SW480 (cell line): ENCODE measurements at regions not wholly inside any gene's neighbourhood (a gene's known extent, or its start where the extent isn't known, plus 50 kb on each side); places are given as distances from the start of the nearest gene placed in this dataset.

Experiments used
- DNase-seq: peaks from one replicate; pipeline ENCODE4 v3.0.0-alpha.2; 2016; ENCODE audit warnings: low spot score

GRCh38 chr13:27673911-27674310, 52.2 kb downstream of the POLR1D start:
- DNase-seq = no peak

GRCh38 chr13:27678306-27679040, 56.8 kb downstream of the POLR1D start:
- peak; percentile 30 for DNase-seq

GRCh38 chr13:27679396-27679795, 57.7 kb downstream of the POLR1D start:
- peak; percentile 17 for DNase-seq

DNA sequence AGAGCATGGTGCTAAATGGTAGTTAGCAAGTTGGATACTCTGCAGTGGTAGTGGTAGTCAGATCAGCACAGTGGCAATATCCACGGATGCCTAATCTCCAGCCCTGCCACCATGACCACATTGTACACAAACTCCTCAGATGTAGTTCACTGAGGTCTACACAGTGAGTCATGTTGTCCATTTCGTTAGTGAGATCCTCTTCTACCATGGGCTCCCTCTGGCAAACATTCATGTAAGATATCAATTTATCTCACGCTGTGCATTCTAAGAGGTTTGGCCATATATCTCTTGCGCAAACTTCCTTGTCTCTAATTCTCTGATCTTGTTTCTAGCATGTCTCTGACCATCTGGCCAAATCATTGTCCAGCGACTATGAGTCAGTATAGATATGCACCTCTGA, 58.2 kb downstream of the POLR1D start:
- no peak for DNase-seq

GRCh38 chr13:27680465-27680864, 58.8 kb downstream of the POLR1D start:
- no peak for DNase-seq

DNA sequence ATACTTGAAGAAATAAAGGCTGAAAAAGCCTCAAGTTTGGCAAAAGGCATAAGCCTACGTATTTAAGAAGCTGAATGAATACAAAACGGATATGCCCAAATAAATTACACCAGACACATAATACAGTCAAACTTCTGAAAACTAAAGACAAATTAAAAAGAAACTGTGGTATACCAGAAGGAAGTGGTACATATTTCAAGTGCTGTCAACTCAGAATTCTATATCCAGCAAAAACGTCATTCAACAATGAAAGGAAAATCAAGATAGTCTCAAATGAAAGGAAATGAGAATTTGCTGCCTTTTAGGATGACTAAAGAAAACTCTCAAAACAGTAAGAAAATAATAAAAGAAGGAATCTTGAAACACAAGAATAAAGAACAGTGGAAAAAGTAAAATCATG, 69.5 kb downstream of the POLR1D start:
- no peak for DNase-seq

DNA sequence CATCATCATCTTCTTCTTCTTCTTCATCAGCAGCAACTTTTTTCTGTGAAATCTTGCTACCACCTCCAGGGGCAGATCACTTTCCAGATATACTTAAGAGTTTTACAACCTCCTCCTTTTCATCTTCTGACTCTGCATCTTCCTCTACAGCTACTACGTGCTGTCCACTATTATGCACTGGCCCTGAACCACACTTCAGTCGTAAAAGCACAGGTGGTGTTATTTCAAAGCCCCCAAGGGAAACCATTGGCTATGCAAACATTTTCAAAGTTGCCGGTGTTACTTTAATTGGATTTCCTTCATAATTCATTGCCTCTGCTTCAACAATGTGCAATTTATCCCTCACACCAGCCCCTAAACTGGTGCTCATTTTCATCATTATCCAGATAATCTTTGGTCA, 75.0 kb downstream of the POLR1D start:
- DNase-seq = no peak

- no peak for DNase-seq
Measured at GRCh38 chr13:27699952-27700351, 78.3 kb downstream of the POLR1D start.

DNA sequence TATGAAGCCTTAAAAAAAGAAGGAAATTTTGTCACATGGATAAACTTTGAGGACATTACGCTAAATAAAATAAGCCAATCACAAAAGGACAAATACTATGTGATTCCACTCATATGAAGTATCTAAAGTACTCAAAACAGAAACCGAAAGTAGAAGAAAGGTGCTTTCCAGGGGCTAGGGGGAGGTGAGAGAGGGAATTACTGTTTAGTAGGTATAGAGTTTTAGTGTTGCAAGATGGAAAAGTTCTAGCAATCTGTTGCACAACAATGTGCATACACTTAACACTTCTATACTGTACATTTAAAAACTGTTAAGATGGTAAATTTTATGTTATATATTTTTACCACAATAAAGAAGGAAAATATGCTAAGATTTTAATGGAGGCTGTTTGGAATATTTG, 83.0 kb downstream of the POLR1D start:
- no peak for DNase-seq

DNA sequence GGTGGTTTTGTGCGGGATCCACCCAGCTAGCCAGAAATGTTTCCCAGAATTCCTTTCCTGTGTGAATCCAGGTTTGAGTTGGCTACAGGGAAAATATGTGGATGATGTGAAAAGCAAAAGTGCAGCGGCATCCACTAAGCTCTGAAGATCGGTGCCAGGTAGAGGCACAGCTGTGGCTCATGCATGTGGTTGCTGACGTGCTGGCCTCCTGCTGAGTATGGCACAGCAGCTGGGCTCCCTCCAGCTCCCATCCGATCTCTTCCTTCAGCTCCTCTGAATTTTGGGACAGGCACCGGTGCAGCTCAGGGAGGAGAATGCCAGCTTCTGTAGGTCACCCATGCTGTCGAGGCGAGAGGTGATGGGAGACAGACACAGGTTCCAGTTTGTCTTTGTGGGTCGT, 84.0 kb upstream of the GSX1 start:
- DNase-seq = no peak

GRCh38 chr13:27709779-27710178, 82.5 kb upstream of the GSX1 start:
- DNase-seq = no peak

- DNase-seq = no peak
Measured at GRCh38 chr13:27712421-27712820, 79.9 kb upstream of the GSX1 start.

GRCh38 chr13:27713767-27714166, 78.5 kb upstream of the GSX1 start:
- no peak for DNase-seq

GRCh38 chr13:27721681-27722080, 70.6 kb upstream of the GSX1 start:
- no peak for DNase-seq

DNA sequence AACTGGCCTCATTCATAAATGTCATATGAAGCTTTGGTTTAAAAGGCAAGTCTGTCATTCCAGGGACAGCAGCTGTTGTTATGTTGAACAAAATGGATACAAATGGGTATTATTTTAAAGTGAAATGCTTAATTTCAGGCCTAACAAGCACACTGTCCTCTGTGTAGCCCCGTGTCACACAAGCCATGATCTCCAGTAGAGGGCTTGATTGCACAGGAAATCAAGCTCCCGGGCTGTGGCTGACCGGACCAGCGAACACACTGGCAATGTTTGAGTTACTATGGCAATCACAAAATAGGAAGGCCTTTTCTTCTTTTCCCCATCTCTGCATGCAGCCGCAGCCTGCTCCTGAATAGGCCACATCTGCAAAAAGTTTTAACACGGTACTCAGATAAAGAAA, 64.0 kb upstream of the GSX1 start:
- DNase-seq = peak; percentile 5

GRCh38 chr13:27730191-27730590, 62.1 kb upstream of the GSX1 start:
- DNase-seq = no peak
